H1 (cell line): ENCODE measurements at regions not wholly inside any gene's neighbourhood (a gene's known extent, or its start where the extent isn't known, plus 50 kb on each side); places are given as distances from the start of the nearest gene placed in this dataset.

ENCODE experiments used
- CEBPB ChIP-seq: IDR thresholded peaks from 2 replicates; pipeline ENCODE4 v1.6.1; 2012; ENCODE audit warnings: low read depth, low read length
- E2F6 ChIP-seq: IDR thresholded peaks from 2 replicates; pipeline ENCODE4 v1.6.1; 2012; ENCODE audit warnings: inconsistent platforms

- TF ChIP-seq CEBPB (no peak), E2F6 (no peak)
Observed at GRCh38 chr3:13750215-13750614, 129.7 kb downstream of the WNT7A start (continued).
